ENCODE measurements at regions not wholly inside any gene's neighbourhood (a gene's known extent, or its start where the extent isn't known, plus 50 kb on each side); places are given as distances from the start of the nearest gene placed in this dataset.

- Histone ChIP-seq H3K36me3 (ENCODE audit: insufficient read depth, low read length) (no peaks in the 10 kb centered on the region), H2AFZ (ENCODE audit: low read length) (no peak overlapping the region), H3K9me2 (ENCODE audit: insufficient read depth, low read length) (no peaks in the 10 kb centered on the region), H3K4me3 (ENCODE audit: low read depth, low read length, poor library complexity, severe bottlenecking) (no peak overlapping the region), H3K9me3 (ENCODE audit: low read length) (no peaks in the 10 kb centered on the region), H4K20me1 (ENCODE audit: insufficient read depth, low read length) (no peaks in the 10 kb centered on the region), H3K27ac (ENCODE audit: low read depth, low read length, poor library complexity, severe bottlenecking) (no peak overlapping the region), H3K4me2 (ENCODE audit: low read length) (no peak overlapping the region), H3K79me2 (ENCODE audit: insufficient read depth, low read depth, low read length) (no peaks in the 10 kb centered on the region), H3K4me1 (ENCODE audit: insufficient read depth, low read length, poor library complexity, severe bottlenecking) (no peaks in the 10 kb centered on the region)
- intact Hi-C loops (cut with micrococcal nuclease; ENCODE audit: unreplicated experiment), result no loop called here
- TF ChIP-seq EZH2phosphoT487 (IDR thresholded peaks at IDR 0.05; ENCODE audit: borderline replicate concordance, low read depth, low read length) (no peak), CTCF (conservative IDR thresholded peaks at IDR 0.05; ENCODE audit: low read length) (no peak)
- BruUV-seq (replicated peaks), result no TSS peak
- DNase-seq (ENCODE audit: low spot score), result no peak
- ChIA-PET CTCF (ENCODE audit: unreplicated experiment) (no interaction called here), POLR2A (no interaction called here)
Observed at GRCh38 chr5:38036765-38037164, 196.9 kb upstream of the GDNF start.

- TF ChIP-seq CTCF (conservative IDR thresholded peaks at IDR 0.05; ENCODE audit: low read length), result no peak
- TF ChIP-seq EZH2phosphoT487 (IDR thresholded peaks at IDR 0.05; ENCODE audit: borderline replicate concordance, low read depth, low read length), result no peak
- intact Hi-C loops (cut with micrococcal nuclease; ENCODE audit: unreplicated experiment), result no loop called here
- H3K79me2 ChIP-seq (ENCODE audit: insufficient read depth, low read depth, low read length), result no peaks in the 10 kb centered on the region
Observed at GRCh38 chr5:38032149-38032548, 192.3 kb upstream of the GDNF start.

GRCh38 chr5:38031304-38031703, 191.5 kb upstream of the GDNF start:
- DNase-seq (ENCODE audit: low spot score), result no peak
- no peak overlapping the region for H3K4me2 ChIP-seq (ENCODE audit: low read length)
- H2AFZ ChIP-seq (ENCODE audit: low read length), result no peak overlapping the region
- no peaks in the 10 kb centered on the region for H3K4me1 ChIP-seq (ENCODE audit: insufficient read depth, low read length, poor library complexity, severe bottlenecking)
- H3K4me3 ChIP-seq (ENCODE audit: low read depth, low read length, poor library complexity, severe bottlenecking), result no peak overlapping the region
- ChIA-PET CTCF (ENCODE audit: unreplicated experiment) (no interaction called here), POLR2A (no interaction called here)
- intact Hi-C loops (cut with micrococcal nuclease; ENCODE audit: unreplicated experiment), result no loop called here
- no peaks in the 10 kb centered on the region for H3K9me3 ChIP-seq (ENCODE audit: low read length)
- no peaks in the 10 kb centered on the region for H3K9me2 ChIP-seq (ENCODE audit: insufficient read depth, low read length)
- no peak overlapping the region for H3K27ac ChIP-seq (ENCODE audit: low read depth, low read length, poor library complexity, severe bottlenecking)
- no peaks in the 10 kb centered on the region for H3K36me3 ChIP-seq (ENCODE audit: insufficient read depth, low read length)
- H4K20me1 ChIP-seq (ENCODE audit: insufficient read depth, low read length), result no peaks in the 10 kb centered on the region
- no TSS peak for BruUV-seq (replicated peaks)
- no peaks in the 10 kb centered on the region for H3K79me2 ChIP-seq (ENCODE audit: insufficient read depth, low read depth, low read length)
- no peak for TF ChIP-seq EZH2phosphoT487 (IDR thresholded peaks at IDR 0.05; ENCODE audit: borderline replicate concordance, low read depth, low read length)
- TF ChIP-seq CTCF (conservative IDR thresholded peaks at IDR 0.05; ENCODE audit: low read length), result no peak

More at GRCh38 chr5:38032149-38032548, 192.3 kb upstream of the GDNF start:
- Histone ChIP-seq H3K27ac (ENCODE audit: low read depth, low read length, poor library complexity, severe bottlenecking) (no peak overlapping the region), H2AFZ (ENCODE audit: low read length) (no peak overlapping the region), H4K20me1 (ENCODE audit: insufficient read depth, low read length) (no peaks in the 10 kb centered on the region), H3K4me1 (ENCODE audit: insufficient read depth, low read length, poor library complexity, severe bottlenecking) (no peaks in the 10 kb centered on the region), H3K4me3 (ENCODE audit: low read depth, low read length, poor library complexity, severe bottlenecking) (no peak overlapping the region), H3K9me3 (ENCODE audit: low read length) (no peaks in the 10 kb centered on the region), H3K36me3 (ENCODE audit: insufficient read depth, low read length) (no peaks in the 10 kb centered on the region), H3K9me2 (ENCODE audit: insufficient read depth, low read length) (no peaks in the 10 kb centered on the region), H3K4me2 (ENCODE audit: low read length) (no peak overlapping the region)
- DNase-seq (ENCODE audit: low spot score), result no peak
- no TSS peak for BruUV-seq (replicated peaks)
- ChIA-PET POLR2A (no interaction called here), CTCF (ENCODE audit: unreplicated experiment) (no interaction called here)

Data from OCI-LY7 (cell line).